A549 (cell line): ENCODE measurements at regions not wholly inside any gene's neighbourhood (a gene's known extent, or its start where the extent isn't known, plus 50 kb on each side); places are given as distances from the start of the nearest gene placed in this dataset.

ENCODE experiments used
- CTCF ChIP-seq: fragments of >200 bp; sonication (Bioruptor Twin); formaldehyde crosslinking; IDR thresholded peaks from 3 replicates; pipeline ENCODE4 v1.5.1; 2016
- JUN ChIP-seq, 2 experiments: fragments of >200 bp; sonication (Bioruptor Twin); formaldehyde crosslinking; IDR thresholded peaks; 2 replicates in 1 of 2; 3 replicates in 1 of 2; pipeline ENCODE4 v1.6.1; 2016 to 2017
- RARB ChIP-seq: fragments of 250-450 bp; sonication (Bioruptor Pico); IDR thresholded peaks from 2 replicates; pipeline ENCODE4 v1.8.0; 2021; ENCODE audit warnings: mild to moderate bottlenecking, moderate library complexity
- RFX5 ChIP-seq: fragments of 450-650 bp; IDR thresholded peaks from 2 replicates; pipeline ENCODE4 v1.7.1; 2014; ENCODE audit warnings: antibody characterized with exemption, mild to moderate bottlenecking, moderate library complexity
- TF ChIP-seq, protein P1 (sequence below): fragments of >200 bp; sonication (Bioruptor Twin); formaldehyde crosslinking; IDR thresholded peaks from 3 replicates; pipeline ENCODE4 v1.6.1; 2016
- TF ChIP-seq, protein P2 (sequence below): IDR thresholded peaks from 2 replicates; pipeline ENCODE4 v1.6.1; 2012

GRCh38 chr15:49721091-49721490 lies 100.2 kb downstream of the DTWD1 start:
- TF ChIP-seq JUN (IDR thresholded peaks at IDR 0.05) (no peak), CTCF (no peak), RARB (CRISPR knock-in tag) (no peak), RFX5 (no peak)
- TF ChIP-seq, protein P1, sequence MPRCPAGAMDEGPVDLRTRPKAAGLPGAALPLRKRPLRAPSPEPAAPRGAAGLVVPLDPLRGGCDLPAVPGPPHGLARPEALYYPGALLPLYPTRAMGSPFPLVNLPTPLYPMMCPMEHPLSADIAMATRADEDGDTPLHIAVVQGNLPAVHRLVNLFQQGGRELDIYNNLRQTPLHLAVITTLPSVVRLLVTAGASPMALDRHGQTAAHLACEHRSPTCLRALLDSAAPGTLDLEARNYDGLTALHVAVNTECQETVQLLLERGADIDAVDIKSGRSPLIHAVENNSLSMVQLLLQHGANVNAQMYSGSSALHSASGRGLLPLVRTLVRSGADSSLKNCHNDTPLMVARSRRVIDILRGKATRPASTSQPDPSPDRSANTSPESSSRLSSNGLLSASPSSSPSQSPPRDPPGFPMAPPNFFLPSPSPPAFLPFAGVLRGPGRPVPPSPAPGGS: no peak
- TF ChIP-seq, protein P2, sequence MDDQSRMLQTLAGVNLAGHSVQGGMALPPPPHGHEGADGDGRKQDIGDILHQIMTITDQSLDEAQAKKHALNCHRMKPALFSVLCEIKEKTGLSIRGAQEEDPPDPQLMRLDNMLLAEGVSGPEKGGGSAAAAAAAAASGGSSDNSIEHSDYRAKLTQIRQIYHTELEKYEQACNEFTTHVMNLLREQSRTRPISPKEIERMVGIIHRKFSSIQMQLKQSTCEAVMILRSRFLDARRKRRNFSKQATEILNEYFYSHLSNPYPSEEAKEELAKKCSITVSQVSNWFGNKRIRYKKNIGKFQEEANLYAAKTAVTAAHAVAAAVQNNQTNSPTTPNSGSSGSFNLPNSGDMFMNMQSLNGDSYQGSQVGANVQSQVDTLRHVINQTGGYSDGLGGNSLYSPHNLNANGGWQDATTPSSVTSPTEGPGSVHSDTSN: no peak
